ENCODE measurements at regions not wholly inside any gene's neighbourhood (a gene's known extent, or its start where the extent isn't known, plus 50 kb on each side); places are given as distances from the start of the nearest gene placed in this dataset.

DNA sequence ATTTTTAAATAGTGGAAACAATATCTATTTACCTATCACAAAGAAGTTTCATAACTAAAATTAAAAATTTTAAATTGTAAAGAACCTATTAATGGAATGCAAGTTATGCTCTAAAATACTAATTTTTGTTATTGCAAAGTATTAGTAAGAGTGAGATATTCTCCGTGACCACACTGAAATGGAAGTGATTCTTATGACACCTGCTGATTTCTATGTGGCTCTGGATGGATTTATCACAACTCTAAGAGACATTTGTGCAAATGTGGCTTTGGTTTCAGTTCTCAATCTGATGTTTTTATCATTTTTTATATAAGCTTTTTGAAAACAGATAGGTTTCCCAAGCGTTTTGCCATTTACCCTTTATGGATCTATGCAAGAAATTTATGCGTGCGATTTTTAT lies 497.8 kb downstream of the NAV3 start:
- Histone ChIP-seq H4K8ac (ENCODE audit: low read depth in 2 of 2, low read length in 2 of 2) (no peak overlapping the region), H3K56ac (ENCODE audit: extremely low read depth, insufficient read depth, low read length) (no peak overlapping the region), H3K4me3 (ENCODE audit: insufficient read depth, low read depth, low read length) (no peak overlapping the region), H3K4ac (ENCODE audit: low read depth, low read length) (no peak overlapping the region), H3K9me3 (ENCODE audit: control insufficient read depth, insufficient read depth, low read length) (no peaks in the 10 kb centered on the region), H3K79me1 (ENCODE audit: low read depth in 1 of 2, low read length in 2 of 2) (no peaks in the 10 kb centered on the region), H3K27ac (ENCODE audit: insufficient read depth, low read length) (no peak overlapping the region), H2BK5ac (ENCODE audit: low read depth, low read length, poor library complexity, severe bottlenecking) (no peak overlapping the region), H4K20me1 (ENCODE audit: insufficient read depth, low read length) (no peaks in the 10 kb centered on the region), H3K4me2 (ENCODE audit: low read depth, low read length) (no peak overlapping the region), H3K9ac (ENCODE audit: low read depth, low read length) (no peak overlapping the region), H4K91ac (ENCODE audit: insufficient read depth, low read depth, low read length) (no peak overlapping the region), H4K5ac (ENCODE audit: low read depth, low read length) (no peak overlapping the region), H2AK9ac (replicated peaks; ENCODE audit: low read depth, low read length, poor library complexity) (no peak overlapping the region), H3K18ac (ENCODE audit: low read depth, low read length) (no peak overlapping the region), H3K27me3 (ENCODE audit: control insufficient read depth, insufficient read depth, low read length) (no peaks in the 10 kb centered on the region), H2BK120ac (ENCODE audit: low read depth, low read length) (no peak overlapping the region), H3K14ac (replicated peaks; ENCODE audit: low read depth, low read length) (no peak overlapping the region), H3K23ac (ENCODE audit: low read depth, low read length) (no peak overlapping the region), H3K36me3 (ENCODE audit: control insufficient read depth, insufficient read depth, low read length) (no peaks in the 10 kb centered on the region), H2AK5ac (ENCODE audit: low read depth, low read length) (no peak overlapping the region), H2AFZ (replicated peaks; ENCODE audit: low read length, poor library complexity) (no peak overlapping the region), H3K4me1 (ENCODE audit: control insufficient read depth, insufficient read depth, low read length) (no peaks in the 10 kb centered on the region), H2BK20ac (ENCODE audit: low read depth, low read length) (no peak overlapping the region), H2BK15ac (ENCODE audit: low read depth, low read length) (no peak overlapping the region), H3K9me1 (ENCODE audit: insufficient read depth, low read length) (no peaks in the 10 kb centered on the region)
- POLR2A ChIA-PET (ENCODE audit: unreplicated experiment) = no interaction called here
- intact Hi-C loops (cut with micrococcal nuclease) (no loop called here), in situ Hi-C loops (cut with MboI; ENCODE audit: low sequenced_read_pairs) (no loop called here), dilution Hi-C loops (cut with HindIII; ENCODE audit: low sequenced_read_pairs, unreplicated experiment) (no loop called here)
- no TSS peak for BruUV-seq (replicated peaks)
- DNase-seq = no peak
- CTCF ChIA-PET = no interaction called here
- TF ChIP-seq CEBPB (IDR thresholded peaks at IDR 0.05; ENCODE audit: low read depth, low read length) (no peak), RCOR1 (IDR thresholded peaks at IDR 0.05; ENCODE audit: insufficient replicate concordance, low read length) (no peak), CHD1 (IDR thresholded peaks at IDR 0.05; ENCODE audit: low read depth, low read length) (no peak), MAFK (IDR thresholded peaks at IDR 0.05; ENCODE audit: low read depth, low read length) (no peak), MXI1 (IDR thresholded peaks at IDR 0.05; ENCODE audit: borderline replicate concordance, low read depth, low read length) (no peak)
- TF ChIP-seq, protein P1, sequence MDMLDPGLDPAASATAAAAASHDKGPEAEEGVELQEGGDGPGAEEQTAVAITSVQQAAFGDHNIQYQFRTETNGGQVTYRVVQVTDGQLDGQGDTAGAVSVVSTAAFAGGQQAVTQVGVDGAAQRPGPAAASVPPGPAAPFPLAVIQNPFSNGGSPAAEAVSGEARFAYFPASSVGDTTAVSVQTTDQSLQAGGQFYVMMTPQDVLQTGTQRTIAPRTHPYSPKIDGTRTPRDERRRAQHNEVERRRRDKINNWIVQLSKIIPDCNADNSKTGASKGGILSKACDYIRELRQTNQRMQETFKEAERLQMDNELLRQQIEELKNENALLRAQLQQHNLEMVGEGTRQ (IDR thresholded peaks at IDR 0.05; ENCODE audit: low read depth, low read length) = no peak
- TF ChIP-seq, protein P2, sequence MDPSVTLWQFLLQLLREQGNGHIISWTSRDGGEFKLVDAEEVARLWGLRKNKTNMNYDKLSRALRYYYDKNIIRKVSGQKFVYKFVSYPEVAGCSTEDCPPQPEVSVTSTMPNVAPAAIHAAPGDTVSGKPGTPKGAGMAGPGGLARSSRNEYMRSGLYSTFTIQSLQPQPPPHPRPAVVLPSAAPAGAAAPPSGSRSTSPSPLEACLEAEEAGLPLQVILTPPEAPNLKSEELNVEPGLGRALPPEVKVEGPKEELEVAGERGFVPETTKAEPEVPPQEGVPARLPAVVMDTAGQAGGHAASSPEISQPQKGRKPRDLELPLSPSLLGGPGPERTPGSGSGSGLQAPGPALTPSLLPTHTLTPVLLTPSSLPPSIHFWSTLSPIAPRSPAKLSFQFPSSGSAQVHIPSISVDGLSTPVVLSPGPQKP (IDR thresholded peaks at IDR 0.05; ENCODE audit: borderline replicate concordance, low read depth, low read length) = no peak
- WGBS, 2 experiments (ENCODE audit: extremely low coverage in 2 of 2, insufficient read length in 1 of 2) = no CpG with 5 or more reads among the region's 4 CpGs
- no peak for ATAC-seq (ENCODE audit: low read depth)
